M059J (cell line): ENCODE measurements at regions not wholly inside any gene's neighbourhood (a gene's known extent, or its start where the extent isn't known, plus 50 kb on each side); places are given as distances from the start of the nearest gene placed in this dataset.

ENCODE experiments used
- DNase-seq: peaks from one replicate; pipeline ENCODE4 v3.0.0-alpha.2; 2012; ENCODE audit warnings: low read depth

DNA sequence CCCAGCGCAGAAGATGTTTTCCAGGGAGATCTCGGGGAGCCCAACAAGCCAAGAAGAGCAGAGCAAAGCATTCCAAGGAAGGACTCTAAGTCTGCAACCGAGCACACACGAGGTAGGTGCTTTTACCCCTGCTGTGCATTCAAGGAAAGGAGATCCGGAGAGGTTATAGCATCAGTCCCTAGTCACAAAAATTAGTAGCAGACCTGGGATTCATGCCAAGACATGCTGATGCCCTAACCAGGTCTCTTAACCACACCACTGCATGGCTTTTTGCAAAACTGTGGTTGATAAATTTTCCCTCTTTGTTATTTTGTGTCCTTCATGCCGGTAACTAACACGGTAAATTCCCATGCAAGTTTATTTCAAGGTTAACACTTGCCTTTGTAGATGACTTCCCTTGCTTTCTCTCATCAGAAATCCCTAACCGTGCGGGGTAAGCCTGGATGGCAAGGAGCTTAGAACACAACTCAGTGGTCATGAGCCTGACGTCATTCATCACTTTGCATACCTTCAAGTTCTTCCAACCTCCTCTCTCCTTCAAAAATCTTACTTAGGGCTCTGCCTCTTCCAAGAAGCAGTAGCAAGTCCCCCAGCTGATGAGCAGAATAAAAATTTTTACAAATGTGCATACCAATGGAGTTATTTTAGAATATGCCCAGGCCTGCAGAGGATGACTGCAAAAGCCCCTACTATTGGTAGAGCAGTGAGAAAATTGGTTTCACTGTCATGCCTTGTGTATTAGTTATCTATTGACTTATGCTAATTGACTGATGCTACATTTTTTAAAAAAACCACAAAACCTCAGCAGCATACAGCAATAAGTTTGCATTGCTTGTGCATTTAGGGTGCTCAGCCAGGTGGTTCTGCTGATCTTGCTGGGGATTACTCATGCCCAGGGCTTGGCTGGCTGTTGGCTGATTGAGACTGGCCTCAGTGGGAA, 465.1 kb downstream of the MN1 start:
- DNase-seq, result peak; percentile 67

- DNase-seq, result no peak
Observed at GRCh38 chr22:27337676-27338075, 463.9 kb downstream of the MN1 start.

DNA sequence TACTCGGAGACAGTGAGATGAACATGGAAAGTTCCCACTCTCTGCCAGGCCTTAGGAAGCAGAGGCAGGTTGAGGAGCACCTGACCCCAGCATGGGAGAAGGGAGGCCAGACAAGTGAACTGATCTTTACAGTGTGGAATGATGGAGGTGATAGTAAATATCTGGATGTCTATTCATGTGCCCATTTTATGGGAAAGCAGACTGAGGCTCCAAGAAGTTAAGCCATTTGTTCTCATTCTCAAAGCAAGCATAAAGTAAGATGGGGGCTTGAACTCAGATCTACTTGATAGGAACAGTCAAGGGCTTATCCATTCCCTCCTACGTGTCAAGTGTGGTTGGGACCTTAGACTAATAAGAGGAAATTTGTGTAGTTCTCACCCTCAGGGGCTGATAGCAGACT, 461.5 kb downstream of the MN1 start:
- no peak for DNase-seq

GRCh38 chr22:27344546-27344945, 457.0 kb downstream of the MN1 start:
- no peak for DNase-seq

- DNase-seq, result no peak
Observed at GRCh38 chr22:27345691-27346090, 455.9 kb downstream of the MN1 start.

DNA sequence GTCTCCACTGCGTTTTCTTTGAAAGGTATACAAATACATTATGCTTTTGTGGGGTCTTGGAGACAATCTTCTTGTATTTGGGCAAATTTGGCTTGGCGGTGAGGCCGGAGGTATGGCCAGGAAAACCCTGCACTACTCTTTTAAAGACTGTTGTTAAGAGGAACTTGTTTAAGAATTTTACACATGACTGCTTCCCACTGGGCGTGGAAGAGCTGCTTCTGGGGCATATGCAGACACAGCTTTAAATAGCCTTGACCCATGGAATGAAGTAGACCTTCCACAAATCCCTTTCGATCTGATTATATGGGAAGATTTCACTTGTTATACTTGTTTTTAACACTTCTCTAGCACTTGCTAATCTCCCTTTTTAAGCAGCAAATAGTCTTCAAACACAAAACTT, 453.6 kb downstream of the MN1 start:
- DNase-seq, result peak; percentile 39

DNA sequence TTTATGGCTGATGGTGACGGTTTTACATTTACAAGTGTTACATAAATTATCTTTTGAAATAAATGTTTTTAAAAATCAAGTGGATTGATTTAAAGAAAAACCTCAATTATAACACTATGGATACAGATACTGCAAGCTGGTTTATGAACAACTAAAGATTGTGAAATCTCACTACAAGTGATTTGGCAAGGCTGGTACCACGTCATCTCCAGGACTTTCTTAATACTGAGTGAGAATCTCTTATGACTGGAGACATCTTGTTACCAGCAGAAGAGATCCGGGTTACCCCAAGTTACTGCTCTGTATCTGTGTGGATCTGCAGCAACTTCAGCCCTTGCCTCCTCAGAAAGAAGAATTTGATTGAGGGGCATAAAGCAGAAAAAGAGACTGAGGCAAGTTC, 452.9 kb downstream of the MN1 start:
- peak; percentile 33 for DNase-seq

DNA sequence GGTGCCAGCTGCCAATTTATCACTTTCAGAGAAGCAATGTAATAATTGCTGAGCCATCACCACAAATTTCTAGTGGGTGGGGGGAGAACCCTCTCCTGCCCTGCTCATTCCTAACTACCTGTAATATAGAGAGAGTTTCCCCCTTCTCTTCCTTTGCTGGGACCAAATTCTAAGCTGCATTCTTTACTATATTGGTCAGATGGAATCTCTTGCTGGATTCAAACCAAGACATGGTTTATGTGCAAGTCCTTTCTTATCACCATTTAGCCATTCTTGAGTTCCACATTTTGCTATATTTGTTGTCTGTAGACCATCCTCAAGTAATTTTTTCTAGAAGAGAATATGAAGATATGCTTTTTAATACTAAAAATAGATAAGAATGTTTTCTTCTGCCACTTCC, 452.1 kb downstream of the MN1 start:
- DNase-seq, result peak; percentile 48

- DNase-seq, result no peak
Observed at GRCh38 chr22:27350306-27350705, 451.2 kb downstream of the MN1 start.

DNA sequence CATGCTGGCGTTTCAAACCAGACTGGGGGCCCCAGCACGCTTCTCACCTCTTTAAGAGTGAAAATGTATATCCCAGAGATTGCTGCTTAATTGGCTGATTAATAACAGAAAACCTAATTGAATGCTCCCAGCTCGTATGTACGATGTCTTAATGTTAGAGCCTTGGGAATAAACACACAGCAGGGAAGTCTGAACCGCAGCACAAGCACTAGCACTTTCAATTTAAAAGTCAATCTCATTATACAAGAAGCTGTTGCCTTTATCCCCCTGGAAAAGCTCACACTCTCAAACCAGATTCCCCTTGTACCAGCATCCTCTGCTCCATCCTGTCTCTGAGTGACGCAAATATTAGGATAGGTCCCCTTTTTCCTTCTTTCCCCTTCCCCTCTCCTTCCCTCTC, 449.1 kb downstream of the MN1 start:
- no peak for DNase-seq

- DNase-seq, result no peak
Observed at GRCh38 chr22:27358096-27358870, 443.3 kb downstream of the MN1 start.

DNA sequence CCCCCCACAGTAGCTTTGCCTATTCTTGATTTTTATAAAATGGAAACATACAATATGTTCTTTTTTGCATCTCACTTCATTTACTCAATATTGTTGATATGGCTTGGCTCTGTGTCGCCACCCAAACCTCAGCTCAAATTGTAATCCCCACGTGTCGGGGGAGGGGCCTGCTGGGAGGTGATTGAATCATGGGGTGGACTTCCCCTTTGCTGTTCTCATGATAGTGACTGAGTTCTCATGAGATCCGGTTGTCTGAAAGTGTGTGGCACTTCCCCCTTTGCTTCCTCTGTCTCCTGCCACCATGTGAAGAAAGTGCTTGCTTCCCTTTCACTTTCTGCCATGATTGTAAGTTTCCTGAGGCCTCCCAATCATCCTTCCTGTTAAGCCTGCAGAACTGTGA, 431.3 kb downstream of the MN1 start:
- DNase-seq, result no peak

- DNase-seq, result no peak
Observed at GRCh38 chr22:27370987-27371386, 430.6 kb downstream of the MN1 start.

DNA sequence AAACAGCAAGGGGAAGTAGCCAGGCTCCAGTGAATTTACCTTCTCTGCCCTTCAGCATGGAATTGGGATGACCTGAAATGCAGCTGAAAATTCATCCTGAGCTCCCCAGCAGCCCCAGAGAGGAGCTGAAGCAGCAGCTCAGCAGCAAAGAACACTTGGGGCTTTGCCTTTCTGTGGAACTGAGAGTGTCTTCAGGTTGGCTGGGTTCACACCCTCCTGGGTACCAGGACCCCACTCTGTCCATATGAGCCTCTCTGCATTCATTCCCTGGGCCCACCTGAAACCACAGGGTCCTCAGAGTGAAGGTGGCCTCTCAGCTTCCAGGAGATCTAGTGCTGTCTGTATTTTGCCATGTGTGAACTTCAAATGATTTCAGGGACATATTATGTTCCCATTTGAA, 429.2 kb downstream of the MN1 start:
- DNase-seq, result no peak

DNA sequence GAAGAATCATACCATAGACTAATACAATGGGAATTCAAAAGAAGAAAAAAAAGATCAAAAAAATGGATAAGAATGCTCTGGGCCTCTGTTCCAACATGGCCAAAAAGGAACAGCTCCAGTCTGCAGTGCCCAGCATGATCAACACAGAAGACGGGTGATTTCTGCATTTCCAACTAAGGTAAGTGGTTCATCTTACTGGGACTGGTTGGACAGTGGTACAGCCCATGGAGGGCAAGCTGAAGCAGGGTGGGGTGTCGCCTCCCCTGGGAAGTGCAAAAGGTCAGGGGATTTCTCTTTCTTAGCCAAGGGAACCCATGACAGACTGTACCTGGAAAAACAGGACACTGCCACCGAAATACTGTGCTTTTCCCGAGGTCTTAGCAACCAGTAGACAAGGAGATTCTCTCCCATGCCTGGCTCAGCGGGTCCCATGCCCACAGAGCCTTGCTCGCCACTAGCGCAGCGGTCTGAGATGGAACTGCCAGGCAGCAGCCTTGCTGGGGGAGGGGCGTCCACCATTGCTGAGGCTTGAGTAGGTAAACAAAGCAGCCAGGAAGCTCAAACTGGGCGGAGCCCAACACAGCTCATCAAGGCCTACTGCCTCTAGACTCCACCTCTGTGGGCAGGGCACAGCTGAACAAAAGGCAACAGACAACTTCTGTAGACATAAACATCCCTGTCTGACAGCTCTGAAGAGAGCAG, 428.4 kb downstream of the MN1 start:
- DNase-seq, result no peak

GRCh38 chr22:27377501-27378295, 423.9 kb downstream of the MN1 start:
- no peak for DNase-seq

- DNase-seq, result no peak
Observed at GRCh38 chr22:27378311-27378800, 423.2 kb downstream of the MN1 start.

GRCh38 chr22:27378995-27379394, 422.6 kb downstream of the MN1 start:
- no peak for DNase-seq

DNA sequence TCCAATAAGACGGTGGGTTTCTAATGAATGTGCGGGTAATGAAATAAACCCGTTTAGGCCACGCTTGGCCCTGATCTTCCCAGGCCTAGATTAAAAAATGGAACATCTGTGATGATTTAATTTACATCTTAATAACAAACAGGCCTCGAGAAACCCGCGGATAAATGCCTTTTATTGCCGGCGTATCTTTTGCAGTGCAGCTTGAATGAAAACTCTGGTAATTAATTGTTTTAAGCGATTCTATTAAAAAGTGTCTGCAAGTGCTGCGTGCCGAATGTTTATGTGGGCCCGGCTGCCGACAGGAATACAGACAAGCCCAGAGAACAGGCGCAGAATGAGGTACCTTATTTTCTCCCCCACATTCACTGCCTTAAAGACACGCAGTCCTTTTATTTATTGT, 420.7 kb downstream of the MN1 start:
- no peak for DNase-seq

GRCh38 chr22:27381552-27381951, 420.0 kb downstream of the MN1 start:
- no peak for DNase-seq

GRCh38 chr22:27381960-27382742, 419.4 kb downstream of the MN1 start:
- no peak for DNase-seq
